Left colon (tissue), 2 donors: ENCODE measurements at regions not wholly inside any gene's neighbourhood (a gene's known extent, or its start where the extent isn't known, plus 50 kb on each side); places are given as distances from the start of the nearest gene placed in this dataset.

Source experiments
- ATAC-seq: fragments of 200-7000 bp; cut with Tn5 transposase; one replicate; pipeline ENCODE4 v1.9.1; 2020; ENCODE audit warnings: mild to moderate bottlenecking, moderate library complexity
- DNase-seq, 2 donors: peaks; one replicate each; pipeline ENCODE4 v3.0.0-alpha.2; 2020
- intact Hi-C, 2 donors: fragments of 100-400 bp; cut with DNase I in 1 of 2; cut with micrococcal nuclease in 1 of 2; formaldehyde crosslinking; loops; one replicate each; pipeline versions ENCODE4 v1.11.2 to v1.14.0; 2022; cut with DNase I, micrococcal nuclease
- donor health status: DM: no; HTN: no; CAD: no.
- donor health status: DM: yes; HTN: yes; CAD: no.

DNA sequence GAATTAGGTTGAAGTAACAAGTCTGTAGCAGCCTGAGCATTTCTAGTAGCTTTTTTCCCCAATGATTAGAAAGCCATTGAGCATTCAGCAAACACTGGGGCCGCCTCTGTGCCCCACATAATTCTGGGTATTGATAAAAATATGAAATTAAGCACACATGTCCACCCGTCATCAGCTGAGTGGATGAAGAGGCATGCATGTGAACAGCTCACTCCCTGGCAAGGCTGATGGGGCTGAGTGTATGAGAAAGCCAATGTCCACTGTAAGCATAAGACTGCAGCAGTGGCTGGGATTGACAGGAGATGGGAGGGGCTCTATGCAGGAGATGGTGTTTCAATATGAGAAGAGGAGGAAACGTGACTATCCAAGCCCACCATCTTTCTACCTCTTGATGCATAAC is 124.4 kb upstream of the KLHL29 start:
- intact Hi-C loops, result no loop called here
- no peak for DNase-seq
- ATAC-seq, result no peak

DNA sequence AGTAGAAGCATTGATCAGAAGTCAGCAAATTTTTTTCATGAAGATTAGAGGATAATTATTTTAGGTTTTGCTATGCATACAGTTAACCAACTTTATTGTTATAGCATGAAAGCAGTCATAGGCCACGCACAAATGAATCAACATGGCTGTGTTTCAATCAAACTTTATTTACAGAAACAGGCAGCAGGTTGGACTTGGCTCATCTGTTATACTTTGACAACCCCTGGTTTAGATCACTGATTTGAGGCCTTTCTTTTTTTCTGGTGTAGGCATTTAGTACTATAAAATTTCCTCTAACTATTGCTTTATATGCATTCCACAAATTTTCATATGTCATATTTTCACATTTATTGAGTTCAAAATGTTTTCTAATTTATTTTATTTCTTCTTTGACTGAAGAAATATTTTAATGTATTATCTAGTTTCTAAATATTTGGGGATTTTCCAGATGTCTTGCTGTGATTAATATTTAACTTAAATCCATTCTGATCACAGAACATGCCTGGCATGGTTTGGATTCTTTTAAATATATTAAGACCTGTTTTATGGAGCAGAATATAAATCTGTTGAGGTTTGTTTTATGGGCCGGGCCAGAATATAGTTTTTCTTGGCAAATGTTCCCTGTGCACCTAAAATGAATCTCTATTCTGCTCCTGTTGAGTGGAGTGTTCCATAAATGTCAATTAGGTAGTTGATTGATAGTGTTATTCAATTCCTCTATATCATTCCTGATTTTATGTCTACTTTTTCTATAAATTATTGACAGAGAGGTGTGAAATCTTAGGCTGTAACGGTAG is 116.3 kb upstream of the KLHL29 start:
- intact Hi-C loops, result no loop called here
- ATAC-seq (no peak), DNase-seq (no peak)

DNA sequence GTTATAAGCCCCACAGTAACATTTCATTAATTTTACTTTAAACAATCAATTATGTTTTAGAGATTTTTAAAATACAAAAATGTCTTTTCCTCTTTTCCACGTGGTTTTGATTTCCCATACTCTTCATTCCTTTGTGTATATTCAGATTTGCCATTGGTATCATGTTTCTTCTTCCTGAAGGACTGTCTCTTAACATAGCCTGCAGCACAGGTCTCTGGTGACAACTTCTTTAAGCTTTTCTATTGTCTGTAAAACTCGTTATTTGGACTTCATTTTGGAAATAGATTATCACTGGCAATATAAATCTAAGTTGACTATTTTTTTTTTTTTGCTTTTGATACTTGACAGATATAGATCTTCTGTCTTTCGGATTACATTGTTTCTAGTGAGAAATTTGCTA is 115.2 kb upstream of the KLHL29 start:
- ATAC-seq, result no peak
- DNase-seq, result no peak
- intact Hi-C loops, result no loop called here

- DNase-seq (no peak), ATAC-seq (no peak)
- intact Hi-C loops, result no loop called here
These were observed 114.2 kb upstream of the KLHL29 start for GRCh38 chr2:23270810-23271209.

DNA sequence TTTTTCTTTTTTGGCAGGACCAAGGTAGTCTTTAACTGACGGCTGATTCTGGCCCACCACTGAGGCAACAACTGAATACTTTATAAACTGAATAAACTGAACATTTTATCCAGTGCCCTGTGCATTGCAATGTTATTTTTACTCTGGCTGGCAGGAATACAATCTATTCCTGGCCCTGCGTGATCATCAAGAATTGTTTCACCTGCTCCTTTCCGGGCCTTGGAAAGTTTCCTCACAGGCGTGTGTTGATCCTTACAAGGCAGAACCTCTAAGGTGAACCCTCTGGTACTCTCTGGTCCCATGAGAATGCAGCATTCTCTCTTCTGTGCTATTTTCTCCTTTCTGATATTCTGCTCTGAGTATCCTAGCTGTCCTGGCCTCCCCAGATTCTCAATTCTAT is 113.7 kb upstream of the KLHL29 start:
- DNase-seq (no peak), ATAC-seq (no peak)
- intact Hi-C loops, result no loop called here

DNA sequence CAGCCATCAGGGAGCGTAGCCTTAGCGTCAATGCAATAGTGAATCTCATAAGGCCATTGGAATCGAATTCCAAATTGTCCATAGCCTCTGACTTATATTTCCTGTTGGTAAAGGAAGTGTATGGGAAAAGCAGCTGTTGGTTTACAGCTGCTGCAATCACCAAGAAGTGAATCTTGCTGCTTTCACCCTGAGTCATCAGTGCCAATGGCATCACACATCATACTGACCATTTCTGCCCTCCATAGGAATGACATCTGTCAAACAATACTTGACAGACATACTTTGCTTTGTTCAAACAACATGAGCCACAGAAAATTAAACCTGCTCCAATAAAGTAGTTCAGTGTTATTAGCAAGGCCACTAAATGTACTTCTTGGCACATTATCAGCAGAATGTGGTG is 111.2 kb upstream of the KLHL29 start:
- intact Hi-C loops, result no loop called here
- DNase-seq (no peak), ATAC-seq (no peak)

DNA sequence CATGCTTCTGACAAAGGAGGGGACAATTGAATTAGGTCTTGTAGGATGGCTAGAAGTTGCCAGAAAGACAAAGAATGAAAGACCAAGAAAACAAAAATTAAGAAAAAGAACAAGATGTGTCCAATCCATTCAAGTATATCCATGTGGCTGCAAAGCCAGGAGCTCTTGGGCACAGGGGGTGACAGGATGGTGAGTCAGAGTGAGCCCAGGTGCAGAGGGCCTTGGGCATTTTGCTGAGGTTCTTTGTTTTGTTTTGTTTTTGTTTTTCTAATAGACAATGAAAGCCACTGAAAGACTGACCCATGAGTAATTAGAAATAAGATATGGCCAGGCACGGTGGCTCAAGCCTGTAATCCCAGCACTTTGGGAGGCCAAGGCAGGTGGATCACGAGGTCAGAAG is 104.6 kb upstream of the KLHL29 start:
- DNase-seq, result no peak
- intact Hi-C loops, result no loop called here

GRCh38 chr2:23283653-23284052 is 101.3 kb upstream of the KLHL29 start:
- intact Hi-C loops, result no loop called here
- ATAC-seq (no peak), DNase-seq (no peak)

More for the DNA sequence above, 104.6 kb upstream of the KLHL29 start:
- ATAC-seq, result no peak

DNA sequence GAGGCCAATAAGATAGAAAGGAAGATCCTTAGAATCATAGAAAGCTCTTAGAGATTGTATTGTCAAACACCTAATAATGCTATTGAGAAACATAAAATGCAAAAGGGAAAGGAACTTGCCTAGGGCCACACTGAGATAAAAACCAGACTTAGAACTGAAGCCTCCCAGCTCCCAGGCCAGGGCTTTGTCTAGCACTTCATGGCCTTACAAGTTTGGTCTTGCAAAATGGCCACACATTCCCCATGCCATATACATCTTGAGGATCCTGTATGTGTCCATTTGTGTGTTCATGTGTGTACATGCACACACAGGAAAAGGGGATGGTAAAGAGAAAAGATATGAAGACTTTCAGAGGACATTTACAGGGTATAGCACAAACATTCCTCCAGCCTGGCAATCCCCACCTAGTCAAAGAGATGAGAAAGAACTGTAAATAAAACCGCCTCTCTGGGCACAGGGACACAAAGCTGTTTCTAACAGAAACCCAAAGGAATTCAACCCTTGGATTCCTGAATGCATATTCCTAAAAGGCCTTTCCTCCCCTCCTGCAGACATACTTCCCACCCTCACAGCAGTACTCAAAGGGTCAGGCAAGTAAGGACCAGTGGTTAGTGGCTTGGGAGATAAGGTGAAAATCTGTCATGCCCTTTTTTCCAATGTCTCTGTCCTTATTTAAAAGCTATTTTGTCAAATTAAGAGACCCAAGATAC is 99.7 kb upstream of the KLHL29 start:
- intact Hi-C loops, result no loop called here
- ATAC-seq (no peak), DNase-seq (no peak)

GRCh38 chr2:23286031-23286757 is 98.8 kb upstream of the KLHL29 start:
- intact Hi-C loops, result no loop called here
- ATAC-seq, result no peak
- no peak for DNase-seq

DNA sequence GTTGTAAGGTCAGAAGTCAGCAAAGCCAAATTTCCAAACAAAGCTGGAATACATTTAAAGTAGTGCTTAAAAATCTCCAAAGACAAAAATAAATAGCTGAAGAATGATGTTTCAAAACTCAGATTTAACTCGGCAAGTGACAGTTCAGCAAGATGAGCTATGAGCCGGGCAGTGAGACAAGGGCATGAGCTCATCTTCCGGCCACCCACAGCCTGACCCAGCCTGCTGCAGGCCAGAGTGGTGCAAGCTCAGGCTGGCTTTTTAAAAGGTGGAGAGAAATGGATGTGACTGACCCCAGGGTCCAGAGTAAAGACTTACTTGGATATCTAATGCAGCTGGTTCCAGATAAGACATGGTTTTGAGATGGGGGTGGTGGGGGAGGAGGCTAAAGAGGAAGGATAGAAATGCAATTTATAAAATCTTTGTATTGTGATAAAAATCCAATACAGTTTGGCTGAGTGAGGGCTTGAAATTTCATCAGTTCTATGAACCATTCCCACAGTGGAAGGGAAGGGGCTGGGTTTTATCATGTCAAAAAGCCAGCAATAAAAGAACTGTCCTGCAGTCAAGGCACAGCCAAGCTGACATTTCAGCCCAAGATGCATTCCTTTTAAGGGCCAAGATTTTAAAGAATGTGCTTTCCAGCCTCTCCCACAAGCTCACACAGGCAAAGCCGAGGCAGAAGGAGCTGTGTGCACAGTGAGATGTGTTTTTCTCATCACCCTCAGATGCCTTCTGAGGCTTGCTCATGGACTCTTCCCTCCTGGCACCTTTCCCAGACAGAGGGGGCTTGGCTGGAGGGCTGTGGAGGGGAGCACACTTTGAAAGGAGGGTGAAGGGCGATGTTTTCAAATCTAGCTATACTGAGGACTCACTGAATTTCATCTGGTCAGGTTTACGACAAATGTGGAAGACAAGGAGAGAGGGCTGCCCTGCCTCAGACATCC is 97.9 kb upstream of the KLHL29 start:
- no peak for ATAC-seq
- DNase-seq, result peak; percentile 11 to 31
- intact Hi-C loops, result no loop called here

GRCh38 chr2:23289671-23290070 is 95.3 kb upstream of the KLHL29 start:
- intact Hi-C loops, result no loop called here
- ATAC-seq (no peak), DNase-seq (no peak)

- intact Hi-C loops, result no loop called here
- no peak for DNase-seq
- ATAC-seq, result no peak
These were observed 93.7 kb upstream of the KLHL29 start for GRCh38 chr2:23291239-23291638.

DNA sequence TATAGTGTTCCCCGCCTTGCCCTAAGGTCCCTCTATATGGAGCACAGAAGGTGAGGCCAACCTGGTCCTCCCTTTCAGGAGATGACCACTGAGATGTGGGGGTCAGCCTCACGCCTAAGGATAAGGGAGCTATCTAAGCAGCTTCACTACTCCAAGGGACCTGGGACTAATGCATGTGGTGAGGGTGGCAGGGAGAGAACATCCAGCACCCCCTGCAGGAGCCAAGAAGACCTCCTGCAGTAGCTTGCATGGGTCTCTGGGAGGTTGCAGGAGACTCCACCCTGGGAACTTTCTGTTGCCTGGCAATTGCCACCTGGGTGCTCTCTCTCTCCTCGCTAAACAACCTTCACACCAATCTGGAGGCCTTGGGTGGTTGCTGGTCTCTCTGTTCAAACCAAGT is 93.0 kb upstream of the KLHL29 start:
- DNase-seq, result no peak
- no peak for ATAC-seq
- intact Hi-C loops, result no loop called here

DNA sequence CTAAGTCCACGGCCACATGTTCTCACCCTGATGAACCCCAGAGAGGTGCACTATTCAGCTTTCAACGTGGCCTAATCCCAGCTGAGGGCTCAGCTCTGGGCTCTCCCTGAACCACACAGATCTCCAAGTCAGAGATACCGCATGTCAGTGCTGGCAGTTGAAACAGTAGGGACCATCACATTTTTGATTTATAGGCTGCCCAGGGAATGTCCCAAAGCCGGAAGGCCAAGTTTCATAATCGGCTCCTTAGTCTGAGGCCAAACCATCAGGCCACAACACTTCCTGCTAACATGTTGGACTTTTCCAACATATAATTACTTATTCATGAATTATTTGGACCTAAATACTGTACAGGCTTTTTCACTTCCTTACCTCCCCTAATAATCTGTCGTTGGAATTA is 91.9 kb upstream of the KLHL29 start:
- intact Hi-C loops, result no loop called here
- DNase-seq (peak in 1 of 2 donors; percentile 8), ATAC-seq (no peak)

DNA sequence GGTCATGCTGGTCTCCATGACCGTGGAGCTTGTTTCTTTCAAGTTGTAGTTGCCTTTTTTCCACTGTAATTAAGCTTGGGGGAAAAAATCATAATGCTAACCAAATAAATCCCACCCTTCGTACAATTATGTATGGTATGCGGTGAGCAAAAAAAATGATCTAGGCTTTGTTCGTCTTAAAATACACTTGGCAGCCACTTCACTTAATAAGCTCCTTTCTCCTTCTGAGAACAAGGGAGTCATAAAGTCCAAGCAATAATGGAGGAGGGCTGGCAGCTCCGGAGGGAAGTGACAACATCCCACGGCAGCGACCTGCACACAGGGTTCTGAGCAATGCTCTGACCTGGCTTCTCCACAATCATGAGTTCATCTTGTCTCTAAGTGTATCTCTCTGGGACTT is 91.2 kb upstream of the KLHL29 start:
- DNase-seq (no peak), ATAC-seq (no peak)
- intact Hi-C loops, result no loop called here

DNA sequence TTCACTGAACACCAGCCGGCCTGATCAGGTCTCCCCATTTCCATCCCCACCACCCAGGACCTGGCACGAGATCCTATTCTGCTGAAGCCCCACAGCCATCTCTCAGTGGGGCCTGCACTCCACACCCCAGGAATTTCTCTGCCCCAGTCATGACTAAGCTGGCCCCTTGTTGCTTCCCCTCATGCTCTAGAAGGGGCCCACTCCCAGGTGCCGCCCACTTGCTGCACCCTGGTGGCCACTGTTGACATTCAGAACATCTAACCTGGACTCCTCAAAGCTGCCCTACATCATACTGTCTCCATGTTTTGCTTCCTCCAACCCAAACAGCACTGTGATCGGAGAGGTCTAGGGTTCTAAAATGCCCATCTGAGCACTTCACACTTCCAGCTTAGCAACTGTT is 90.7 kb upstream of the KLHL29 start:
- intact Hi-C loops, result no loop called here
- ATAC-seq (no peak), DNase-seq (no peak)

GRCh38 chr2:23296691-23297090 is 88.3 kb upstream of the KLHL29 start:
- intact Hi-C loops, result no loop called here
- ATAC-seq (no peak), DNase-seq (no peak)

- intact Hi-C loops, result no loop called here
- DNase-seq (no peak), ATAC-seq (no peak)
These were observed 87.9 kb upstream of the KLHL29 start for GRCh38 chr2:23297112-23297511.
